Glomerular visceral epithelial cell (primary cell): ENCODE measurements at regions not wholly inside any gene's neighbourhood (a gene's known extent, or its start where the extent isn't known, plus 50 kb on each side); places are given as distances from the start of the nearest gene placed in this dataset.
A peak's percentile ranks its signal among the peaks of the same experiment; 100 is the strongest.

Source experiments
- DNase-seq: peaks from one replicate; pipeline ENCODE4 v3.0.0-alpha.2; 2016; ENCODE audit errors: extremely low spot score

DNA sequence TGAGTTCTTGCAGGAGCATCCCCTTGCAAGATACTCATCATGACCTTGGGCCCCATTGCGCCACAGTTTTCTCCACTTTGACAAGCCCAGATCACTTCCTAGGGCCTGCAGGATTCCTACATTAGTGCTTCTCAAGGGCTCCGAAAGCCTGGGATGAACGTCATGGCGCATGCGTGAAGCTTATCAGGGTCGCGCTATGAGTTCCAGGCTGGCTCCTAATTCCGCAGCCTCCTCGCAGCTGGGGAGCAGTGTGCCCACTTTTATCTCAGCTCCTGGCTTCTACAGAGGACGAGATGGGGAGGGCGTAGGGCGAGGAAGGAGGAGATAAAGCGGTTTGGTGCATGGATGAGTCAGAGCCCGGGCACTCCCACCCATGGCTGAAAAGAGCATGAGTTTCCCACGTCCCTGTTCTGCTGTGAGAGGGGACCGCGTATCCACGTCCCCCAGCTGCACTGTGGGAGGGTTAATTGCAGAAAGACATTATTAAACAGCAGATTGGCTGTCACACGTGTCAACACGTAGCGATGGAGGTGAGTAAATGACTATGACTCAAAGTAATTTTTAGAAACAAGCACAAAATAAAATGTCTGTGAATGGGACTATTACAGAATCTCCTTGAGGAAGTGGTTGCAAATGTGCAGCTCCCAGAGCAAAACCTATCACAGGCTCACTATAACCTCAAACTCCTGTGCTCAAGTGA is 72.9 kb upstream of the DSP start:
- DNase-seq, result peak; percentile 62

DNA sequence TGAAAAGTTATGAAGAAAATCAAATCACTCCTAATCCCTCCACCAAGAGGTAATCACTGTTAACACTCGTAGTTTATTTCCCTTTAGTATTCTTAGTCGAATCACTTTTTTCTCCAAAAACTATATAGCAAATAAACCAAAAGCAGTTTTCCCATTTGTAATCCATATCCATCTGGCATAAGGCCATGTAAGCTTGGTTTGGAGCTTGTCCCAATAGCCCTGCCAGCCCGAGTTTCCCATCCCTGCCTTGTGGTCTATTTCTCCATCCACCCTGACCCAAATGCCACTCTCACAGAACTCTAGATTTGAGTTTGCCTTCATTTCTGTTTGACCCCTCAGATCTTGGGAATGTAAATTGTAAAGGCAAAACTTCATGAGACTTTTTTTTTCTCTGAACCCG is 71.8 kb upstream of the DSP start:
- peak; percentile 11 for DNase-seq

DNA sequence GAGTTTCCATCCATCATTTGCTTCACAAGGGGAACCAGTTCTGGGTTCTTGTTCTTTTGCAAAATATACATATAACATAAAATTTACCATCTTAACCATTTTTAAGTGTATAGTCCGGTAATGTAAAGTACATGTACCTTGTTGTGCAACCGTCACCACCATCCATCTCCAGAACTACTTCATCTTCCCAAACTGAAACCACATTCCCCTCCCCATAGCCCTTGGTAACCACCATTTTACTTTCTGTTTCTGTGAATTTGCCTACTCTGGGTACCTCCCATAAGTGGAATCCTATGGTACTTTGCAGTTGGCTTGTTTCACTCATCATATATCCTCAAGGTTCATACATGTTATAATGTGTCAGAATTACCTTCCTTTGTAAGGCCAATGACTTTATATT is 70.3 kb upstream of the DSP start:
- no peak for DNase-seq

DNA sequence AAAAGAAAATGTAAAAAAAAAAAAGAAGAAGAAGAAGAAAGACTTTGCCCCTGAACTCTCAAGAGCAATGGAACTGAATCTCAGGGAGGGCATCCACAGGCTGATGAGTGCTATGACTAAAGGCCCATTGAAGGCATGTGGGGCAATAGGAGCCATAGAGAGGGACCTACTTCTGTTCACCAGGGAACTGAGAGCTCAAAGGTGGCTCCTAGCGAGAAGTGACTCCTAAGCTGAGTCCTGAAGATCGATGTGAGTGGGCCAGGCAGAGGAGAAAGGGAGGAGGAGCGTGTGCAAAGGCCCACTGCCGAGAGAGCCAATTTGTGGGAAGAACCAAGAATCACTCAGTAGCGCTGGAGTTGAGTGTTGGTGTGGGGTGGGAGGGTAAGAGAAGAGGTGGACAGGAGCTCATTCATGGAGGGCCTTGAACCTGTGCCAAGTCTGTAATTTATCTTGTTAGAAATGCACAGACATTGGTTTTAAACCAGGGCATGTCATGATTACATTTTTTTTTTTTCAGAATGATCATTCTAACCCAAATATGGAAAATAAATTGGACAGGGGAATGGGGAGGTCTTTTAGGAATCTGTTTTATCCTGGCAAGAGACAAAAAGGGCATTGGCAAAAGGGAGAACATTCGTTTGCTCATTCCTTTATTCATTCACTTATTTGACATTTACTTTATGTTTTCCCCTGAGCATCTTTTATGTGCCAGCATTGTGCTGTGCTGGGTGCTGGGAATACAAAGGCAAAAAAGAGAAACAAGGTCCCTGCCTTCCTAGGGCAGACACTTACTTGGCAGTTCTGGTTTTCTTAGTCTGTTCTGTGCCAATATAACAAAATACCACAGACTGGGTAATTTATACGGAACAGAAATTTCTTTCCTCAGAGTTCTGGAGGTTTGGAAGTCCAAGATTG is 67.4 kb upstream of the DSP start:
- no peak for DNase-seq

DNA sequence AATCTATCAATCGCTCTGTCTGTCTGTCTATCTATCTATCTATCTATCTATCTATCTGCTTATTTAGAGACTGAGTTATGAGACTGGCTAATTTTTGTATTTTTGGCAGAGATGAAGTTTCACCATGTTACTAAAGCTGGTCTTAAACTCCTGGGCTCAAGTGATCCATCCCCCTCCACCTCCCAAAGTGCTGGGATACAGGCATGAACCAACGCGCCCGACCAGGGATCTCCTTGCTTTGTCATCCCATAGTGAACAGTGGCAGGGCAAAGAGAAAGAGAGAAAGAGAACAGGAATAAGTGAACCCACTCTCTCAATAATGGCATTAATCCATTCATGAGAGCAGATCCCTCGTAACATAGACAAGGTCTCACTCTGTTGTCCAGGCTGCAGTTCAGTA is 66.4 kb upstream of the DSP start:
- DNase-seq, result no peak

DNA sequence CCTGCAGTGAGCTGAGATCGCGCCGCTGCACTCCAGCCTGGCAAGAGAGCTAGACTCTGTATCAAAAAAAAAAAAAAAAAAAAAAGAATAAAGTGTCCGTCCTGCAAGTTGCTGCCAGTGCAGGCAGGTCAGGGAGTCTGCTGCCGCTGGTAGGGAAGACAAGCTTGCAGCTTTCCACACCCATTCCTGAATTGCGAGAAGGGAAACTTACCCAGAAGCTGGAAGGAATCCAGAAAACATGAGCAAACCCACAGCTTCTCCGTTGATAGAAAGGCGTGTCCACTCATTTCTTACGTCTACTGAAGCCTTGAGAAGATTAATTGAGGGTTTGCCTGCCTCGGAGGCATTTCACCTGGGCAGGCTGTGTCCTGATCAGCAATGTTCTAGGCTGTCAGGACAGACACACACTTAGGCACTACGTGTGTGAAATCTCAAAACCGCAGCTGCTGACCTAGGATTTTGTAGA is 61.6 kb upstream of the DSP start:
- peak; percentile 72 for DNase-seq

DNA sequence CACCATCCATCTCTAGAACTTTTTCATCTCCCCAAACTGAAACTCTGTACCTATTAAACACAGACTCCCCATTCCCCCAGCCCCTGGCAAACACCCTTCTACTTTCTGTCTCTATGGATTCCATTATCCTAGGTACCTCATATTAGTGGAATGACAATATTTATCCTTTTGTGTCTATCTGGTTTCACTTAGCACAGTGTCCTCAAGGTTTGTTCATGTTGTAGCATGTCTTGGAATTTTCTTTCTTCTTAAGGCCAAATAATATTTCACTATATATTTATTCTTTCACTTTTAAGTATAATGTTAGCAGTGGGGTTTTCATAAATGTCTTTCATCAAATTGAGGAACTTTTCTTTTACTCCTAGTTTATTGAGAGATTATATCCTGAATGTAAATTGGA is 56.8 kb upstream of the DSP start:
- DNase-seq, result no peak

DNA sequence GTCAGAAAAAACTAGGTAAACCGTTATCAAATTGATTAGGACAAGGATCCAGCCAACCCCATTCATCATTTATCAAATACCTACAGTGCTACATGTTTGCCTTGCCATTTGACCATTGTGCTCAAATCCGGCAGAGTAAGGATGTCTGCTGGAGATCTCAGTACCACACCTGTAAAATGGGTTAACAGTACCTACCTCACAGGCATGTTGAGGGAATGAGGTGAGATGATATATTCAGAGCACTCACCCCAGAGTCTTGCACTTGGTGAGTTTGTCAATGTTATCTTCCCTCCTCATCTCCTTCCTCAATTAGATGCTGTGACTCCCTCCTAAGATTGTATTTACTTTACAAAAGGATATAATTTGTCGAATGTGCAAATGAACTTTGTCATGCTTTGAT is 54.5 kb upstream of the DSP start:
- DNase-seq, result no peak

DNA sequence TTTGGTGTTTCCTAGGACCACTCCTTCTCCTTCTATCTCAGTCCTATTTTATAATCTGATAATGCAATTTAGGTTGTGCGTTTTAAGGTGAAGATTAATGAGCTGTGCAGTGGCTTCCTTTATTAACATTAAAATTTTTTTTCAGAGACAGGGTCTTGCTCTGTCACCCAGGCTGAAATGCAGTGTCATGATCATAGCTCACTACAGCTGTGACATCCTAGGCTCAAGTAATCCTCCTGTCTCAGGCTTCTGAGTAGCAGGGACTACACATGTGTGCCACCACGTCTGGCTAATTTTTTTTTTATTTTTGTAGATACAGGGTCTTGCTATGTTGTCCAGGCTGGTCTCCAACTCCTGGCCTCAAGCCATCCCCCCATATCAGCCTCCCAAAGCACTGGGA is 53.0 kb upstream of the DSP start:
- no peak for DNase-seq

DNA sequence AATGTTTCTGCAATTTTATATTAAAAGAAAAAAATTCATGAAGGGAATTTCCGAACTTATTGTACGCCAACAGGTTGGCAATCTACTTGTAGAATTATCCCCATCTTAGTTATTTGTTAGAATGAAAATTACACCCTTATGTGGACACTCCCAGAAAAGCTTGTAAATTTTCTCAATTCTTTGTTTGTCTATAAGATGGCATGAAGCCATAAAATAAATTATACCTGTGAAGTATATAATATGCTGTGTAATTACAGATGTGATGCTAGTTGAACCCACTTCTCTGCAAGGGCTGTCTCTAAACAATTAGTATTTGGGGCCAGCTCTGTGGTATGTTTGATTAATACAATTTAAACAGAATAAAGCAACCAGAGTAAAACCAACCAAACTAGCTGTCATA is 52.1 kb upstream of the DSP start:
- DNase-seq, result no peak
